Heart left ventricle (tissue), 13 donors: ENCODE measurements at regions not wholly inside any gene's neighbourhood (a gene's known extent, or its start where the extent isn't known, plus 50 kb on each side); places are given as distances from the start of the nearest gene placed in this dataset.

Source experiments
- CTCF ChIP-seq, 12 donors: fragments of 200-600 bp; sonication (generic) in 4 of 12; IDR thresholded peaks; one replicate each; pipeline versions ENCODE4 v1.5.0 to v1.8.0; 2018 to 2022; ENCODE audit warnings: antibody characterized with exemption in 12 of 12, mild to moderate bottlenecking in 5 of 12
- POLR2A ChIP-seq, 2 donors: fragments of 450-650 bp; IDR thresholded peaks; one replicate each; pipeline ENCODE4 v1.6.1; 2017; ENCODE audit warnings: antibody characterized with exemption in 2 of 2, mild to moderate bottlenecking in 2 of 2, moderate library complexity in 2 of 2
- donor health status: ischemic (EF 13 %, LVEDD 7.1; RV severe dilation, severe dysfunction).
- donor health status: DM: no; HTN: yes; CAD: no.
- donor health status: DM: no; HTN: no; CAD: no.
- donor health status: ischemic (EF 25% LVEDD 6.9; RV normal size, moderate dysfunction).
- donor health status: ischemic (EF 25% LVEDD 5.7; RV mildly dilated, moderate dysfunction).
- donor health status: ischemic (EF 35%, LVEDD 5.7; RV mildly dilated, moderate dysfunction).
- donor health status: nonischemic (EF 11% LVEDD 7.7; RV severe dilation, severe dysfunction).
- donor health status: DM: yes; HTN: yes; CAD: no.
- donor health status: PGD.
- donor health status: ischemic (EF 29% LVEDD 5.4; RV normal size, mild dysfunction).
- donor health status: nonischemic (EF 23%, LVEDD 6.1; RV moderate dilation, normal function).

GRCh38 chr9:108043585-108043984 lies 554.0 kb upstream of the KLF4 start:
- TF ChIP-seq CTCF (IDR thresholded peaks at IDR 0.05) (no peak), POLR2A (IDR thresholded peaks at IDR 0.05) (no peak)
